ENCODE measurements at regions not wholly inside any gene's neighbourhood (a gene's known extent, or its start where the extent isn't known, plus 50 kb on each side); places are given as distances from the start of the nearest gene placed in this dataset.

- 96% methylated on average over 12 of the region's 12 CpGs for WGBS
- Histone ChIP-seq H3K27ac (ENCODE audit: low read depth in 1 of 2, low read length in 2 of 2) (no peak overlapping the region), H3K9ac (ENCODE audit: low read depth in 1 of 2, low read length in 2 of 2) (no peak overlapping the region), H3K9me3 (ENCODE audit: control insufficient read depth in 4 of 4, low read length in 3 of 4) (no peaks in the 10 kb centered on the region), H3K27me3 (ENCODE audit: control insufficient read depth in 4 of 4, insufficient read depth in 4 of 4, low read length in 3 of 4) (no peaks in the 10 kb centered on the region), H3K4me1 (ENCODE audit: control insufficient read depth in 4 of 4, insufficient read depth in 4 of 4, low read length in 3 of 4) (no peaks in the 10 kb centered on the region), H3K36me3 (ENCODE audit: control insufficient read depth in 4 of 4, insufficient read depth in 3 of 4, low read depth in 1 of 4, low read length in 3 of 4) (no peaks in the 10 kb centered on the region), H3K4me3 (ENCODE audit: low read depth in 1 of 3, low read length in 3 of 3) (no peak overlapping the region)
- no peak for DNase-seq (ENCODE audit: low spot score)
- TF ChIP-seq FOXA1 (IDR thresholded peaks at IDR 0.05) = no peak
- TF ChIP-seq GABPA (IDR thresholded peaks at IDR 0.05 in 1 of 2, conservative IDR thresholded peaks at IDR 0.05 in 1 of 2) = no peak
- TF ChIP-seq, protein P1, sequence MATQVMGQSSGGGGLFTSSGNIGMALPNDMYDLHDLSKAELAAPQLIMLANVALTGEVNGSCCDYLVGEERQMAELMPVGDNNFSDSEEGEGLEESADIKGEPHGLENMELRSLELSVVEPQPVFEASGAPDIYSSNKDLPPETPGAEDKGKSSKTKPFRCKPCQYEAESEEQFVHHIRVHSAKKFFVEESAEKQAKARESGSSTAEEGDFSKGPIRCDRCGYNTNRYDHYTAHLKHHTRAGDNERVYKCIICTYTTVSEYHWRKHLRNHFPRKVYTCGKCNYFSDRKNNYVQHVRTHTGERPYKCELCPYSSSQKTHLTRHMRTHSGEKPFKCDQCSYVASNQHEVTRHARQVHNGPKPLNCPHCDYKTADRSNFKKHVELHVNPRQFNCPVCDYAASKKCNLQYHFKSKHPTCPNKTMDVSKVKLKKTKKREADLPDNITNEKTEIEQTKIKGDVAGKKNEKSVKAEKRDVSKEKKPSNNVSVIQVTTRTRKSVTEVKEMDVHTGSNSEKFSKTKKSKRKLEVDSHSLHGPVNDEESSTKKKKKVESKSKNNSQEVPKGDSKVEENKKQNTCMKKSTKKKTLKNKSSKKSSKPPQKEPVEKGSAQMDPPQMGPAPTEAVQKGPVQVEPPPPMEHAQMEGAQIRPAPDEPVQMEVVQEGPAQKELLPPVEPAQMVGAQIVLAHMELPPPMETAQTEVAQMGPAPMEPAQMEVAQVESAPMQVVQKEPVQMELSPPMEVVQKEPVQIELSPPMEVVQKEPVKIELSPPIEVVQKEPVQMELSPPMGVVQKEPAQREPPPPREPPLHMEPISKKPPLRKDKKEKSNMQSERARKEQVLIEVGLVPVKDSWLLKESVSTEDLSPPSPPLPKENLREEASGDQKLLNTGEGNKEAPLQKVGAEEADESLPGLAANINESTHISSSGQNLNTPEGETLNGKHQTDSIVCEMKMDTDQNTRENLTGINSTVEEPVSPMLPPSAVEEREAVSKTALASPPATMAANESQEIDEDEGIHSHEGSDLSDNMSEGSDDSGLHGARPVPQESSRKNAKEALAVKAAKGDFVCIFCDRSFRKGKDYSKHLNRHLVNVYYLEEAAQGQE (IDR thresholded peaks at IDR 0.05) = no peak
- no peak for TF ChIP-seq HNF4G (IDR thresholded peaks at IDR 0.05)
- TF ChIP-seq, protein P2, sequence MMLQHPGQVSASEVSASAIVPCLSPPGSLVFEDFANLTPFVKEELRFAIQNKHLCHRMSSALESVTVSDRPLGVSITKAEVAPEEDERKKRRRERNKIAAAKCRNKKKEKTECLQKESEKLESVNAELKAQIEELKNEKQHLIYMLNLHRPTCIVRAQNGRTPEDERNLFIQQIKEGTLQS (IDR thresholded peaks at IDR 0.05) = no peak
- no peak for TF ChIP-seq JUND (IDR thresholded peaks at IDR 0.05)
- no peak for TF ChIP-seq FOXA2 (IDR thresholded peaks at IDR 0.05)
Observed at GRCh38 chr19:5235458-5236219, 105.0 kb downstream of the PTPRS start.

GRCh38 chr19:5234412-5234811, 106.2 kb downstream of the PTPRS start:
- H3K36me3 ChIP-seq (ENCODE audit: control insufficient read depth in 4 of 4, insufficient read depth in 3 of 4, low read depth in 1 of 4, low read length in 3 of 4) = no peaks in the 10 kb centered on the region
- 96% methylated on average over 3 of the region's 3 CpGs for WGBS
- TF ChIP-seq GABPA (IDR thresholded peaks at IDR 0.05 in 1 of 2, conservative IDR thresholded peaks at IDR 0.05 in 1 of 2) (no peak), FOXA1 (IDR thresholded peaks at IDR 0.05) (no peak), HNF4G (IDR thresholded peaks at IDR 0.05) (no peak), JUND (IDR thresholded peaks at IDR 0.05) (no peak), CTCF (IDR thresholded peaks at IDR 0.05; ENCODE audit: low read depth, low read length, missing input control) (no peak), HNF4A (conservative IDR thresholded peaks at IDR 0.05) (no peak), FOXA2 (IDR thresholded peaks at IDR 0.05) (no peak), EGR1 (IDR thresholded peaks at IDR 0.05; ENCODE audit: low read depth in 2 of 2) (no peak), TAF1 (conservative IDR thresholded peaks at IDR 0.05) (no peak), RXRA (IDR thresholded peaks at IDR 0.05) (no peak), YY1 (IDR thresholded peaks at IDR 0.05) (no peak), RAD21 (IDR thresholded peaks at IDR 0.05) (no peak)
- TF ChIP-seq, protein P3, sequence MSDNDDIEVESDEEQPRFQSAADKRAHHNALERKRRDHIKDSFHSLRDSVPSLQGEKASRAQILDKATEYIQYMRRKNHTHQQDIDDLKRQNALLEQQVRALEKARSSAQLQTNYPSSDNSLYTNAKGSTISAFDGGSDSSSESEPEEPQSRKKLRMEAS (IDR thresholded peaks at IDR 0.05) = no peak
- TF ChIP-seq, protein P1 (IDR thresholded peaks at IDR 0.05) = no peak
- TF ChIP-seq, protein P2 (IDR thresholded peaks at IDR 0.05) = no peak
- H3K4me3 ChIP-seq (ENCODE audit: low read depth in 1 of 3, low read length in 3 of 3) = no peak overlapping the region
- no peaks in the 10 kb centered on the region for H3K27me3 ChIP-seq (ENCODE audit: control insufficient read depth in 4 of 4, insufficient read depth in 4 of 4, low read length in 3 of 4)
- H3K9ac ChIP-seq (ENCODE audit: low read depth in 1 of 2, low read length in 2 of 2) = no peak overlapping the region
- no peaks in the 10 kb centered on the region for H3K4me1 ChIP-seq (ENCODE audit: control insufficient read depth in 4 of 4, insufficient read depth in 4 of 4, low read length in 3 of 4)
- H3K27ac ChIP-seq (ENCODE audit: low read depth in 1 of 2, low read length in 2 of 2) = no peak overlapping the region
- no peak for DNase-seq (ENCODE audit: low spot score)
- no peaks in the 10 kb centered on the region for H3K9me3 ChIP-seq (ENCODE audit: control insufficient read depth in 4 of 4, low read length in 3 of 4)

All from liver (tissue), 8 donors.